ENCODE measurements at regions not wholly inside any gene's neighbourhood (a gene's known extent, or its start where the extent isn't known, plus 50 kb on each side); places are given as distances from the start of the nearest gene placed in this dataset.

GRCh38 chr21:20617130-20617529 lies 381.1 kb upstream of the NCAM2 start:
- DNase-seq = no peak

- DNase-seq = no peak
Measured at GRCh38 chr21:20618878-20619277, 379.3 kb upstream of the NCAM2 start.

GRCh38 chr21:20627594-20627993 lies 370.6 kb upstream of the NCAM2 start:
- DNase-seq = no peak

GRCh38 chr21:20631633-20632032 lies 366.6 kb upstream of the NCAM2 start:
- no peak for DNase-seq

- DNase-seq = no peak
Measured at GRCh38 chr21:20639026-20639425, 359.2 kb upstream of the NCAM2 start.

- no peak for DNase-seq
Measured at GRCh38 chr21:20641241-20641640, 357.0 kb upstream of the NCAM2 start.

GRCh38 chr21:20642681-20643080 lies 355.5 kb upstream of the NCAM2 start:
- no peak for DNase-seq

GRCh38 chr21:20644552-20644951 lies 353.7 kb upstream of the NCAM2 start:
- DNase-seq = no peak

GRCh38 chr21:20645344-20645743 lies 352.9 kb upstream of the NCAM2 start:
- no peak for DNase-seq

GRCh38 chr21:20646431-20647165 lies 351.6 kb upstream of the NCAM2 start:
- DNase-seq = no peak

GRCh38 chr21:20647607-20648006 lies 350.6 kb upstream of the NCAM2 start:
- no peak for DNase-seq

GRCh38 chr21:20649231-20649630 lies 349.0 kb upstream of the NCAM2 start:
- DNase-seq = no peak

- no peak for DNase-seq
Measured at GRCh38 chr21:20652846-20653245, 345.4 kb upstream of the NCAM2 start.

GRCh38 chr21:20661246-20661645 lies 337.0 kb upstream of the NCAM2 start:
- no peak for DNase-seq

GRCh38 chr21:20661745-20662422 lies 336.3 kb upstream of the NCAM2 start:
- no peak for DNase-seq

GRCh38 chr21:20662514-20662913 lies 335.7 kb upstream of the NCAM2 start:
- no peak for DNase-seq

- no peak for DNase-seq
Measured at GRCh38 chr21:20667931-20668330, 330.3 kb upstream of the NCAM2 start.

GRCh38 chr21:20685475-20685874 lies 312.7 kb upstream of the NCAM2 start:
- no peak for DNase-seq

- no peak for DNase-seq
Measured at GRCh38 chr21:20698585-20698984, 299.6 kb upstream of the NCAM2 start.

- no peak for DNase-seq
Measured at GRCh38 chr21:20701235-20701634, 297.0 kb upstream of the NCAM2 start.

GRCh38 chr21:20703112-20703767 lies 295.0 kb upstream of the NCAM2 start:
- no peak for DNase-seq

GRCh38 chr21:20720623-20721022 lies 277.6 kb upstream of the NCAM2 start:
- no peak for DNase-seq

GRCh38 chr21:20721151-20721550 lies 277.1 kb upstream of the NCAM2 start:
- no peak for DNase-seq

- DNase-seq = no peak
Measured at GRCh38 chr21:20728691-20729090, 269.5 kb upstream of the NCAM2 start.

Data from DMS153 (cell line).